ENCODE measurements at regions not wholly inside any gene's neighbourhood (a gene's known extent, or its start where the extent isn't known, plus 50 kb on each side); places are given as distances from the start of the nearest gene placed in this dataset.

- no peak for DNase-seq (ENCODE audit: low read depth)
- no peaks in the 10 kb centered on the region for H3K27me3 ChIP-seq (ENCODE audit: control insufficient read depth, insufficient read depth, low read length)
- H3K36me3 ChIP-seq (ENCODE audit: control insufficient read depth, insufficient read depth, low read length), result no peaks in the 10 kb centered on the region
- no peak overlapping the region for H3K4me3 ChIP-seq (ENCODE audit: low read depth, low read length)
- TF ChIP-seq, protein P1, sequence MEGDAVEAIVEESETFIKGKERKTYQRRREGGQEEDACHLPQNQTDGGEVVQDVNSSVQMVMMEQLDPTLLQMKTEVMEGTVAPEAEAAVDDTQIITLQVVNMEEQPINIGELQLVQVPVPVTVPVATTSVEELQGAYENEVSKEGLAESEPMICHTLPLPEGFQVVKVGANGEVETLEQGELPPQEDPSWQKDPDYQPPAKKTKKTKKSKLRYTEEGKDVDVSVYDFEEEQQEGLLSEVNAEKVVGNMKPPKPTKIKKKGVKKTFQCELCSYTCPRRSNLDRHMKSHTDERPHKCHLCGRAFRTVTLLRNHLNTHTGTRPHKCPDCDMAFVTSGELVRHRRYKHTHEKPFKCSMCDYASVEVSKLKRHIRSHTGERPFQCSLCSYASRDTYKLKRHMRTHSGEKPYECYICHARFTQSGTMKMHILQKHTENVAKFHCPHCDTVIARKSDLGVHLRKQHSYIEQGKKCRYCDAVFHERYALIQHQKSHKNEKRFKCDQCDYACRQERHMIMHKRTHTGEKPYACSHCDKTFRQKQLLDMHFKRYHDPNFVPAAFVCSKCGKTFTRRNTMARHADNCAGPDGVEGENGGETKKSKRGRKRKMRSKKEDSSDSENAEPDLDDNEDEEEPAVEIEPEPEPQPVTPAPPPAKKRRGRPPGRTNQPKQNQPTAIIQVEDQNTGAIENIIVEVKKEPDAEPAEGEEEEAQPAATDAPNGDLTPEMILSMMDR (IDR thresholded peaks at IDR 0.05; ENCODE audit: insufficient read depth, low read length, poor library complexity, severe bottlenecking), result no peak
Observed at GRCh38 chr14:84535484-84535883, 994.5 kb upstream of the FLRT2 start.

GRCh38 chr14:84535976-84536375 lies 994.0 kb upstream of the FLRT2 start:
- no peaks in the 10 kb centered on the region for H3K36me3 ChIP-seq (ENCODE audit: control insufficient read depth, insufficient read depth, low read length)
- DNase-seq (ENCODE audit: low read depth), result no peak
- H3K27me3 ChIP-seq (ENCODE audit: control insufficient read depth, insufficient read depth, low read length), result no peaks in the 10 kb centered on the region
- TF ChIP-seq, protein P1 (IDR thresholded peaks at IDR 0.05; ENCODE audit: insufficient read depth, low read length, poor library complexity, severe bottlenecking), result no peak
- H3K4me3 ChIP-seq (ENCODE audit: low read depth, low read length), result no peak overlapping the region

GRCh38 chr14:84541018-84541417 lies 988.9 kb upstream of the FLRT2 start:
- Histone ChIP-seq H3K4me3 (ENCODE audit: low read depth, low read length) (no peak overlapping the region), H3K36me3 (ENCODE audit: control insufficient read depth, insufficient read depth, low read length) (no peaks in the 10 kb centered on the region), H3K27me3 (ENCODE audit: control insufficient read depth, insufficient read depth, low read length) (no peaks in the 10 kb centered on the region)
- no peak for DNase-seq (ENCODE audit: low read depth)
- TF ChIP-seq, protein P1 (IDR thresholded peaks at IDR 0.05; ENCODE audit: insufficient read depth, low read length, poor library complexity, severe bottlenecking), result no peak

DNA sequence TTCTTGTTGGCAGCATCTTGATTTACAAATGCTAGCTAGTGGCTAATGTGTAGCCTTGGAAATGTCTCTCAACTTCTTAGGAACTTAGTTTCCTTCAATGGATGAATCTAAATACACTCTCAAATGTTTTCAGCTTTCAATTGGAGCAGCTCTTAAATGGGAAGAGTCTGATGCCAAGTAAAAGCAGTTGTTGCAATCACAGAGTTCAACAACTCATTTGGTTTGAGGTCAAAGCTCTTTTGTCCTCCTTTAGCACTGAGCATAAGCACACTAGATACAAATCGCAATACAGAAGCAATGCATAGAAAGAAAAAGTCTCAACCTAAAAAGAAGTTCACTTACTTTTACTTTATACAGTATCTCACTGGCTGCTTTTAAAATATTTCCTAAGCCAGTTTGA lies 986.1 kb upstream of the FLRT2 start:
- H3K27me3 ChIP-seq (ENCODE audit: control insufficient read depth, insufficient read depth, low read length), result no peaks in the 10 kb centered on the region
- TF ChIP-seq, protein P1 (IDR thresholded peaks at IDR 0.05; ENCODE audit: insufficient read depth, low read length, poor library complexity, severe bottlenecking), result no peak
- no peak for DNase-seq (ENCODE audit: low read depth)
- H3K36me3 ChIP-seq (ENCODE audit: control insufficient read depth, insufficient read depth, low read length), result no peaks in the 10 kb centered on the region
- no peak overlapping the region for H3K4me3 ChIP-seq (ENCODE audit: low read depth, low read length)

GRCh38 chr14:84544486-84545131 lies 985.3 kb upstream of the FLRT2 start:
- Histone ChIP-seq H3K36me3 (ENCODE audit: control insufficient read depth, insufficient read depth, low read length) (no peaks in the 10 kb centered on the region), H3K4me3 (ENCODE audit: low read depth, low read length) (no peak overlapping the region), H3K27me3 (ENCODE audit: control insufficient read depth, insufficient read depth, low read length) (no peaks in the 10 kb centered on the region)
- TF ChIP-seq, protein P1 (IDR thresholded peaks at IDR 0.05; ENCODE audit: insufficient read depth, low read length, poor library complexity, severe bottlenecking), result no peak
- no peak for DNase-seq (ENCODE audit: low read depth)

DNA sequence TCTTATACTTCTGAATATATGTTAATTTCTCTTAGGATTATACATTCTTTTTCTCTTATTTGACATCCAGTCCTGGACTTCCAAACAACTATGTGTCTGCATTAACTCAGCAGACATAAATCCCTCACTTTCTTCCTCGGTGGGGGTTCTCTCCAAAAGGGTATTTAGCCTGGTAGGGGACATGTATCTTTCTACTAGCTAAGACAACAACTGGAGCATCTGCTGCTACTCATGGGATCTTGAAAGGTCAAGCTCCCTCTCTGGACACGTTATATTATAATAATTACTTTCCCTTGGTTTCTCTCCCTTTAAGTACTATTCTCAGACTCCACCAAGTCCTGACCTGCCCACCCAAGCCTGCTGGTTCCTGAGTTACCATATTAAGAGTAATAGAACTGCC lies 983.7 kb upstream of the FLRT2 start:
- DNase-seq (ENCODE audit: low read depth), result no peak
- TF ChIP-seq, protein P1 (IDR thresholded peaks at IDR 0.05; ENCODE audit: insufficient read depth, low read length, poor library complexity, severe bottlenecking), result no peak
- no peaks in the 10 kb centered on the region for H3K36me3 ChIP-seq (ENCODE audit: control insufficient read depth, insufficient read depth, low read length)
- no peak overlapping the region for H3K4me3 ChIP-seq (ENCODE audit: low read depth, low read length)
- H3K27me3 ChIP-seq (ENCODE audit: control insufficient read depth, insufficient read depth, low read length), result no peaks in the 10 kb centered on the region

All from kidney epithelial cell (primary cell).